NK-92 (cell line): ENCODE measurements at regions not wholly inside any gene's neighbourhood (a gene's known extent, or its start where the extent isn't known, plus 50 kb on each side); places are given as distances from the start of the nearest gene placed in this dataset.
"Not testable (repeated sequence)": the region's sequence is repeated elsewhere in the genome, so short reads cannot be mapped to it uniquely, and the experiment has no call there.

ENCODE experiments used
- DNase-seq: peaks from one replicate; lab custom pipeline; 2025; ENCODE audit not compliant: unreplicated experiment; lab: John Stamatoyannopoulos, UW

- no peak for DNase-seq
Observed at GRCh38 chr6:157727629-157728182, 95.3 kb upstream of the SNX9 start.

GRCh38 chr6:157728183-157728881 lies 94.7 kb upstream of the SNX9 start:
- no peak for DNase-seq

- no peak for DNase-seq
Observed at GRCh38 chr6:157731221-157731620, 91.8 kb upstream of the SNX9 start.

- DNase-seq, result no peak
Observed at GRCh38 chr6:157732007-157732406, 91.0 kb upstream of the SNX9 start.

- no peak for DNase-seq
Observed at GRCh38 chr6:157732416-157733161, 90.5 kb upstream of the SNX9 start.

- DNase-seq, result not testable (repeated sequence)
Observed at GRCh38 chr6:157736555-157736954, 86.5 kb upstream of the SNX9 start.

GRCh38 chr6:157741321-157741947 lies 81.6 kb upstream of the SNX9 start:
- DNase-seq, result no peak

- DNase-seq, result no peak
Observed at GRCh38 chr6:157741948-157742556, 81.0 kb upstream of the SNX9 start.

- no peak for DNase-seq
Observed at GRCh38 chr6:157744102-157744601, 78.9 kb upstream of the SNX9 start.

- no peak for DNase-seq
Observed at GRCh38 chr6:157746897-157747296, 76.1 kb upstream of the SNX9 start.

- DNase-seq, result no peak
Observed at GRCh38 chr6:157747370-157747769, 75.7 kb upstream of the SNX9 start.

- no peak for DNase-seq
Observed at GRCh38 chr6:157748839-157749571, 74.0 kb upstream of the SNX9 start.

GRCh38 chr6:157750973-157751372 lies 72.1 kb upstream of the SNX9 start:
- not testable (repeated sequence) for DNase-seq

- DNase-seq, result no peak
Observed at GRCh38 chr6:157751547-157752200, 71.4 kb upstream of the SNX9 start.

GRCh38 chr6:157752879-157753278 lies 70.2 kb upstream of the SNX9 start:
- not testable (repeated sequence) for DNase-seq

- DNase-seq, result no peak
Observed at GRCh38 chr6:157753291-157753690, 69.8 kb upstream of the SNX9 start.

GRCh38 chr6:157753801-157754200 lies 69.2 kb upstream of the SNX9 start:
- not testable (repeated sequence) for DNase-seq

- no peak for DNase-seq
Observed at GRCh38 chr6:157754351-157754750, 68.7 kb upstream of the SNX9 start.

GRCh38 chr6:157755032-157755745 lies 67.9 kb upstream of the SNX9 start:
- no peak for DNase-seq
